ENCODE measurements at regions not wholly inside any gene's neighbourhood (a gene's known extent, or its start where the extent isn't known, plus 50 kb on each side); places are given as distances from the start of the nearest gene placed in this dataset.

DNA sequence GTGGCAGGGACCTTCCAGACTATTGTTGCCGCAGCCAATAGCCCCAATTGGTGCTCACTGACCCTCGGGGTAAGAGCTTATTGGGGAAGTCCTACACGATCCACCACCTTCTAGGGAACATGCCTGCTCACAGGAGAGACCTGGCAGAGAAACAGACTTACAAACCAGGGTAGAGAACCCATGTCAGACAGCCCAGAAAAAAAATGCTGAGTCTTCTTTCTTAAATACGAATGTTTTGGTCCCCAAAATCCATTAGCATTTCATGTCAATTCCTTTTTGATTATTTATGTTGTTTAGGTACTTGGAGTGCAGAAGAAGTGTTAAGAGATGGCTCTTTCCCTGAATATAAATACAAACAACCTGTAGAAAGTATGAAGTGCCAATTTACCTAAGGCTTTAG lies 84.9 kb upstream of the PDE10A start:
- Mint-ChIP-seq H3K27ac (no peak overlapping the region), H3K27me3 (ENCODE audit: low read depth) (no peaks in the 10 kb centered on the region), H3K36me3 (ENCODE audit: low read depth) (no peaks in the 10 kb centered on the region), H3K4me3 (ENCODE audit: low read depth) (no peak overlapping the region), H3K4me1 (ENCODE audit: low read depth) (peaks cover 12% of the 10 kb centered on the region), H3K9me3 (peaks cover 6% of the 10 kb centered on the region)
- intact Hi-C loops (cut with micrococcal nuclease): no loop called here
- no peak for DNase-seq (ENCODE audit: low spot score)

DNA sequence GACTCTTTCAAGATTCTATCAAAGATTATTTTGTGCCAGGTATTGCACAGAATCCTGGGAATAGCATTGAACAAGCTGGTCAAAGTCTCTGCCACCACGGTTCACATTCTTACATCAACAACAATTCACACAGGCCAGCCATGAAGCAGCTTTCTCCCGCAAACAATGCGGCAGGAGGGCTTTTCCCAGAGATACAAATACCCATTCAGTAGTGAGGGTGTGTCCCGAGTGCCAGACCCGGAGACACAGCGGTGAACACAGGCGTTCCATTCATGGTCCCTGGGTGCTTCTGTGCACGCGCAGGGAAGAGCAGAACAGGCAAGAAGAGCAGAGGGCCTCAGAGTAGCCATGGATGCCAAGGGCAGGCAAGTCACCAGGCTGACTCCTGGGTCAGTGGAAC lies 83.3 kb upstream of the PDE10A start:
- H3K36me3 Mint-ChIP-seq (ENCODE audit: low read depth): no peaks in the 10 kb centered on the region

DNA sequence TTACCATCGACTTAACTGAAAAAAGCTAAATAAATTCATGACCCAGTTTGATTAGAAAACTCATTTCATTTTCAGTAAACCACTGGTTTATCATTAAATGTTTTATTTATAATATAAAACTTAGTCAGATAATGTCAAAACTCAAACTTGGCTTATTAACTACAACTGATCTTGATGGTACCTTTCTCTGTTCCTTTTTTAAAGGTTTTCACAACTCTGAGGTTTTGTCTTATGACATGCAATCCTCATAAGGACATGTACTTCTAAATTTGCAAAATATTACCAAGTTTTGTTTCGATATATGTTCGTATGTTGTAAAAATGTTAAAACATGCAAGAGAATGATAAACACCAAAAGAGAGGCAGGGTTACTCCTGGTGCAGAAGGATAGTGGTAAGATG lies 82.5 kb upstream of the PDE10A start:
- Mint-ChIP-seq H3K9me3 (peaks cover 6% of the 10 kb centered on the region), H3K4me3 (ENCODE audit: low read depth) (no peak overlapping the region), H3K36me3 (ENCODE audit: low read depth) (no peaks in the 10 kb centered on the region), H3K27ac (no peak overlapping the region), H3K4me1 (ENCODE audit: low read depth) (peaks cover 12% of the 10 kb centered on the region), H3K27me3 (ENCODE audit: low read depth) (no peaks in the 10 kb centered on the region)
- intact Hi-C loops (cut with micrococcal nuclease): no loop called here
- DNase-seq (ENCODE audit: low spot score): no peak

More for the DNA sequence above, 83.3 kb upstream of the PDE10A start:
- Mint-ChIP-seq H3K4me1 (ENCODE audit: low read depth) (peaks cover 12% of the 10 kb centered on the region), H3K27me3 (ENCODE audit: low read depth) (no peaks in the 10 kb centered on the region), H3K4me3 (ENCODE audit: low read depth) (no peak overlapping the region), H3K27ac (no peak overlapping the region), H3K9me3 (peaks cover 6% of the 10 kb centered on the region)
- intact Hi-C loops (cut with micrococcal nuclease): no loop called here
- no peak for DNase-seq (ENCODE audit: low spot score)

DNA sequence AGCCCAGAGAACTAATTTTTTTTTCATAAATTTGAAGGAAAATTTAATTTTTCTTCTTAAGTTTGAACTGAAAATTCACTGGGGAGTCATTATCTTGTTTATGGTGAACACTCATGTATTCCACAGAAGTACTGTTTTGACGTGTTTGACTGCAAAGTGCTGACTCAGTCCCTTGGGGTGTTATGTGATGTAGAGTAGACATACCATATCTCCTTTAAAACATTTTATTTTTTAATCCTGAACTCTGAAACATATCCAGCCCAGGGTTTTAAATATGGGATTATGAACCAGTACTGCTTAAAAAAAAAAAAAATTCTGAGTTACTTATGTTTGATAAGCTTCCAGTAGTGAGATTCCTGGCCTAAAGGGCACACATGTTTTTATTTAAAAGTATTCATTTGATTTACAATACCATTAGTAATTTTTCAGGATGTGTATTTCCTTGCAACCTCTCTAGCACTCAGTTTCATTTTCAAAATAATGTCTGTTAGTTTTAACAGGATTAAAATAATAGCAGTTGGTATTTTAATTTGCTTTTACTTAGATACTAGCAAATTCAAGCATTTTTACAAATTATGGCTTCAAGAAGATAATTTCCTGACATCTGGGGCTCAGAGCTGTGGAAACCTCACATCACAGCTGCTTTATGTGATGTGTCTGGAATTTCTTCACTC lies 81.7 kb upstream of the PDE10A start:
- H3K4me1 Mint-ChIP-seq (ENCODE audit: low read depth): peaks cover 12% of the 10 kb centered on the region
- no peak overlapping the region for H3K4me3 Mint-ChIP-seq (ENCODE audit: low read depth)
- intact Hi-C loops (cut with micrococcal nuclease): no loop called here

DNA sequence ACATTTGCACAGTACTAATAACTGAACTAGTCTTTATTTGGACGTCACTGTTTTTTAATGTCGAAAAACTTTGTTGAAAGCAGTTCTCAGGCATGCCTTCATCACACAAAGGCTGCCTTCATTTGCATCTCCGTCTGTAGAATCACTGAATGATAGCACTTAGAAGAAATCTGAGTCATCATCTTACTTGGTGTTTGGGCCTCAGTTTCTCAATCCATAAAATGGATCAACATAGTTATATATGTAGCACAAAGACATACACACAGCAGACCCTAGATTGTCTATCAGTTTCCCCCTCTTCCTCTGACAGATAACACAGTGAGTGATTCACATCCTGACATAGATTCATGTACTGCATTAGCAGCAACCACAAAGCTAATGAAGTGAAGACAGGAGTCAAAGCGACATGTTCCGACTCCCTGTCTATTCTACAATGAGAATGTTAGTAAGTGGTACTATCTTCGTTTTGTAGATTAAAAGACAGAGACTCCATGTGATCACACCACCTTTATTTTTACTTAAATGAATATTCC lies 80.4 kb upstream of the PDE10A start:
- H3K4me1 Mint-ChIP-seq (ENCODE audit: low read depth): peaks cover 12% of the 10 kb centered on the region
- no peak for DNase-seq (ENCODE audit: low spot score)
- H3K9me3 Mint-ChIP-seq: no peaks in the 10 kb centered on the region
- intact Hi-C loops (cut with micrococcal nuclease): no loop called here
- H3K27ac Mint-ChIP-seq: peak overlapping the region; percentile 69
- H3K36me3 Mint-ChIP-seq (ENCODE audit: low read depth): no peaks in the 10 kb centered on the region
- no peaks in the 10 kb centered on the region for H3K27me3 Mint-ChIP-seq (ENCODE audit: low read depth)
- H3K4me3 Mint-ChIP-seq (ENCODE audit: low read depth): no peak overlapping the region

More for the DNA sequence above, 81.7 kb upstream of the PDE10A start:
- H3K9me3 Mint-ChIP-seq: peaks cover 6% of the 10 kb centered on the region
- DNase-seq (ENCODE audit: low spot score): no peak
- no peaks in the 10 kb centered on the region for H3K36me3 Mint-ChIP-seq (ENCODE audit: low read depth)
- H3K27me3 Mint-ChIP-seq (ENCODE audit: low read depth): no peaks in the 10 kb centered on the region
- no peak overlapping the region for H3K27ac Mint-ChIP-seq

DNA sequence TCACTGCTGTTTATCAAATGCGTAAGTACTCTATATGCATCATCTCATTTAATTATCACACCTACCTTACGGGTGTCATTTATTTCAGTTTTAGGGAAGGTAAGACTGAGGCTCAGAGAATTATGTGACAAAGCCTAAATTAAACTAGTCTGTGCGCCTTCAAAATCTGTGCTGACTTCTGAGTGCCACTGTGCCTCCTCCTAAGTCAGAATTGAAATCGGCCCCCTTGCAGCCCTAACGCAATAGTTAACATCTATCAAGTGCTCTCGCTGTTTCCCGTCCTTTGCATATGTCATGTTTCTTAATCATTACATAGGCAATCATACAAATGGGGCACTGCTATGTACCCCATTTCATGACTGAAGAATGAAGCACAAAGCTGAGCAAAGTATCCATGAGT lies 79.0 kb upstream of the PDE10A start:
- Mint-ChIP-seq H3K27ac (no peak overlapping the region), H3K9me3 (peaks cover 6% of the 10 kb centered on the region), H3K4me1 (ENCODE audit: low read depth) (peaks cover 12% of the 10 kb centered on the region), H3K27me3 (ENCODE audit: low read depth) (no peaks in the 10 kb centered on the region), H3K36me3 (ENCODE audit: low read depth) (no peaks in the 10 kb centered on the region), H3K4me3 (ENCODE audit: low read depth) (no peak overlapping the region)
- intact Hi-C loops (cut with micrococcal nuclease): no loop called here
- DNase-seq (ENCODE audit: low spot score): no peak

DNA sequence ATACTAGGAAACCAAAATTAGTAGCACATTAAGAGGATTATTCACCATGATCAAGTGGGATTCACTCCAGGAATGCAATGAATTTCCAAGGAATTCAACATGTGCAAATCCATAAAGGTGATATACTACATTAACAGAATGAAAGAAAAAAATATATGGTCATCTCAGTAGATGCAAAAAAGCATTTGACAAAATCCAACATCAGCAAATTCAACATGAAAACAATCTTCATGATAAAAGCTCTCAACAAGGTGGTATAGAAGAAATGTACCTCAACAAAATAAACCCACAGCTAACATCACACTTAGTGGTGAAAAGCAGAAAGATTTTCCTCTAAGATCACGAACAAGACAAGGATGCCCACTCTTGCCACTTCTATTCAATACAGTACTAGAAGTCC lies 74.4 kb upstream of the PDE10A start:
- no peaks in the 10 kb centered on the region for H3K36me3 Mint-ChIP-seq (ENCODE audit: low read depth)
- H3K27ac Mint-ChIP-seq: no peak overlapping the region
- no peak for DNase-seq (ENCODE audit: low spot score)
- H3K4me3 Mint-ChIP-seq (ENCODE audit: low read depth): no peak overlapping the region
- peaks cover 11% of the 10 kb centered on the region for H3K9me3 Mint-ChIP-seq
- no peaks in the 10 kb centered on the region for H3K4me1 Mint-ChIP-seq (ENCODE audit: low read depth)
- no peaks in the 10 kb centered on the region for H3K27me3 Mint-ChIP-seq (ENCODE audit: low read depth)
- intact Hi-C loops (cut with micrococcal nuclease): no loop called here

DNA sequence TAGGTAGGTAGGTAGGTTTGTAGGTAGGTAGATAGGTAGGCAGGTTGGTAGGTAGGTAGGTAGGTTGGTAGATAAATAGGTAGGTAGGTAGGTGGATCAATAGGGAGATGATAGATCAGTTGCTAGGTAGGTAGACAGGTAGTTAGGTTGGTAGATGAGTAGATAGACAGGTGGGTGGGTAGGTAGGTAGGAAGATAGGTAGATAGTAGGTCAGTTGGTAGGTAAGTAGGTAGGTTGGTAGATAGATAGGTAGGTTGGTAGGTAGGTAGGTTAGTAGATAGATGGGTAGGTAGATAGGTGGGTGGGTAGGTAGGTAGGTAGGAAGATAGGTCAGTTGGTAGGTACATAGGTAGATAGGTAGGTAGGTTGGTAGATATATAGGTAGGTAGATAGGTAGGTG lies 72.0 kb upstream of the PDE10A start:
- H3K4me1 Mint-ChIP-seq (ENCODE audit: low read depth): no peaks in the 10 kb centered on the region
- H3K36me3 Mint-ChIP-seq (ENCODE audit: low read depth): no peaks in the 10 kb centered on the region
- intact Hi-C loops (cut with micrococcal nuclease): no loop called here
- no peak for DNase-seq (ENCODE audit: low spot score)
- no peaks in the 10 kb centered on the region for H3K27me3 Mint-ChIP-seq (ENCODE audit: low read depth)
- no peak overlapping the region for H3K4me3 Mint-ChIP-seq (ENCODE audit: low read depth)
- H3K9me3 Mint-ChIP-seq: peaks cover 11% of the 10 kb centered on the region
- no peak overlapping the region for H3K27ac Mint-ChIP-seq

DNA sequence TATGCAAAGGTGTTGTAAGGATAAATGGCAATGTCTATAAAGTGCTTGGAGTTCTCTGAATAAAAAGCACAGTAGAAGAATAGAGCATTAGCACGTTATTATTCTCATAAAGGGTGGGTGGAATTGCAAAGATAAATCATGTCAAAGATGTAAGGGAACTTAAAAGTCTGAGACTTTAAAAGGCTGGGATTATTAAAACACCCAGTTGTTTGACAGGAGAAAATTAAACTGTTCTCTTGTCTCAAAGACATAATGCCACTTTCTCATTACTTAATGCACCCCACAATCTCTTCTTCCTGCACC lies 70.4 kb upstream of the PDE10A start:
- peaks cover 11% of the 10 kb centered on the region for H3K9me3 Mint-ChIP-seq
- H3K27me3 Mint-ChIP-seq (ENCODE audit: low read depth): no peaks in the 10 kb centered on the region
- DNase-seq (ENCODE audit: low spot score): no peak
- H3K36me3 Mint-ChIP-seq (ENCODE audit: low read depth): no peaks in the 10 kb centered on the region
- H3K4me3 Mint-ChIP-seq (ENCODE audit: low read depth): no peak overlapping the region
- H3K4me1 Mint-ChIP-seq (ENCODE audit: low read depth): no peaks in the 10 kb centered on the region
- intact Hi-C loops (cut with micrococcal nuclease): loop anchor here (5.0 kb wide), 1 partner anchor 44 kb away; no protein-coding TSS in a partner anchor
- no peak overlapping the region for H3K27ac Mint-ChIP-seq

DNA sequence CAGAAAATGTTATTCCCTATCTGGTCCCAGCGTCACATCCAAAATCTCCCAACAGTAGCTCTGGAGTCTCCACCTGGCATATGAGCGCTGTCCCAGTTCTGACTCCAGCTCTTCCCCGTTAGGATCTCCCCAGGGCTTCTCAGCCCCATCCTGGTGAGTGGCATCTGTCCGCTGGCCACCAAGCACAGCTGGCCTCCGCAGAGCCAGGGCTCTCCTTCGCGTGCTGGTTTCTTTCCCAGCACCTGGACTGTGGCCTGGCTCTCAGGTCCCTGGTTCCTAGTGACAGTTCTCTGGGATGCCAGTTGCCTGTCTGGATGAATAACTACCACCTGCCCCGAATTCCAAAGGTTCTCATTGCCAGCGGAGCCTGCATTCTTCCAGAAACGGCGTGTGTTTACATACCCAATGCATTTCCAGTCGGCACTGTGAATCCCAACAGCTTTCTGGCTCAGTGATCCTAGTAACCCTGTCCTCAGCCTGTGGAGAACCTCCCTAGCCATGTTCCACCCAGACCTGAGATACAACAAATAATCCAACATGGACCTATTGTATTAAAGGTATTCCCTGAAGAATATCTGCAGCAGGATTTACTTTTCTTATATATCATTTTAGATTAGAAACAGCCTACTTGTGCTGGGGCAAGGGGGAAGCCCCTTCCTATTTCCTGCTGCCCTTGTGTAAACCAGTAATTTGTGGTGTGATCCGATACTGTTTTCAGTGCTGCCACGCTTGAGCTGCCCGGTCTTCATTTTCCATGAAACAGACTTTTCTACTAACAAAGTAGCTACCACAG lies 69.9 kb upstream of the PDE10A start:
- no peak for DNase-seq (ENCODE audit: low spot score)
- intact Hi-C loops (cut with micrococcal nuclease): loop anchor here (5.0 kb wide), 1 partner anchor 44 kb away; no protein-coding TSS in a partner anchor
- no peaks in the 10 kb centered on the region for H3K36me3 Mint-ChIP-seq (ENCODE audit: low read depth)
- H3K27me3 Mint-ChIP-seq (ENCODE audit: low read depth): no peaks in the 10 kb centered on the region
- H3K4me1 Mint-ChIP-seq (ENCODE audit: low read depth): no peaks in the 10 kb centered on the region
- no peak overlapping the region for H3K4me3 Mint-ChIP-seq (ENCODE audit: low read depth)
- no peak overlapping the region for H3K27ac Mint-ChIP-seq
- H3K9me3 Mint-ChIP-seq: peaks cover 11% of the 10 kb centered on the region

DNA sequence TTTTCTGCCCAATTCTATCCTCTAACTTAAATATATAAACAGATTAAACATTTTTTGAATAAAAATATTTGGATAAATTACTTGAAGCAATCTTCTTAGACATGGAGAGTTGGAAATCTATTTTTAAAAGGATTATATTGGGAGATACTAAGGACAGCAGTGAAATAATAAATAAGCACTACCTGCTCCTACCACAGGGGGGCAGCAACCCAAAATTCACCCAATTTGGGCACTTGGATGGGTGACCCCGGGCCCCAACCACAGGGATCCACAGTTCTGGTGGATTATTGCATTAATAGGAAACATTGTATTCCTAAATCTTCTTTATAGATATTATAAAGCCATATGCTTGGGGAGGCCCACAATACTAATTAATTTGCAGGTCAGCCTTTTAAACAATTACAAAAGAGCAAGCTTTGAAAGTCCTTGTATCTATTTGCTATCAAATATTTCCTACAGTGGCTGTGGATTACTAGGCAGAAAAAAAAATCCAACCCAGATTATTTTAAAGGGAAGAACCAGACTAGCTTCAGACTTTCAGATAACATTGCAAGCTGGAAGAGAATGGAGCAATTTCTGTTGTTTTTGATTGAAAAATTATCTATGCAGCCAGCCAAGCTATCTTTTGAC lies 66.4 kb upstream of the PDE10A start:
- H3K27ac Mint-ChIP-seq: no peak overlapping the region
- DNase-seq (ENCODE audit: low spot score): no peak

DNA sequence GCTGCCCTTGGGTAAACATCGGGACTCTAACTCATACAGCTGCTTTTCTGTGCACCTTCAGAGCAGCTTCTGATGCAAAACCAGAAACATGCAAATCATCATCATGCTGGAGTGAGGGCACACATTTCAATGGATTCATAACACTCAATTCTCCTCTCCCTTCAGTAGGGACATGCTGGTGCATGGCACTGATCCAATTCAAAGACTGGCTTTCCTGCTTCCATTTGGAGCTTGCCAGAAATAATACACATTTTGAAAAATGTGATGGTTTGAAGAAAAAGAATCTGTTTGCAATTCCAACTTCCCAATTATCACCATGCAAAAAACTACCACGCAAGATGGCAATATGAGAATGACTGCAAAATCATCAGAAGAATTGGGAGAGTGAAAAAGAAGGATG lies 65.2 kb upstream of the PDE10A start:
- Mint-ChIP-seq H3K9me3 (no peaks in the 10 kb centered on the region), H3K36me3 (ENCODE audit: low read depth) (no peaks in the 10 kb centered on the region), H3K4me3 (ENCODE audit: low read depth) (no peak overlapping the region), H3K27ac (no peak overlapping the region), H3K27me3 (ENCODE audit: low read depth) (no peaks in the 10 kb centered on the region), H3K4me1 (ENCODE audit: low read depth) (no peaks in the 10 kb centered on the region)
- intact Hi-C loops (cut with micrococcal nuclease): loop anchor here (2.0 kb wide), 2 partner anchors 123 to 287 kb away; no protein-coding TSS in a partner anchor
- no peak for DNase-seq (ENCODE audit: low spot score)

More for the DNA sequence above, 66.4 kb upstream of the PDE10A start:
- intact Hi-C loops (cut with micrococcal nuclease): loop anchor here (2.0 kb wide), 2 partner anchors 121 to 289 kb away; no protein-coding TSS in a partner anchor
- Mint-ChIP-seq H3K36me3 (ENCODE audit: low read depth) (no peaks in the 10 kb centered on the region), H3K4me3 (ENCODE audit: low read depth) (no peak overlapping the region), H3K27me3 (ENCODE audit: low read depth) (no peaks in the 10 kb centered on the region), H3K9me3 (no peaks in the 10 kb centered on the region), H3K4me1 (ENCODE audit: low read depth) (no peaks in the 10 kb centered on the region)

DNA sequence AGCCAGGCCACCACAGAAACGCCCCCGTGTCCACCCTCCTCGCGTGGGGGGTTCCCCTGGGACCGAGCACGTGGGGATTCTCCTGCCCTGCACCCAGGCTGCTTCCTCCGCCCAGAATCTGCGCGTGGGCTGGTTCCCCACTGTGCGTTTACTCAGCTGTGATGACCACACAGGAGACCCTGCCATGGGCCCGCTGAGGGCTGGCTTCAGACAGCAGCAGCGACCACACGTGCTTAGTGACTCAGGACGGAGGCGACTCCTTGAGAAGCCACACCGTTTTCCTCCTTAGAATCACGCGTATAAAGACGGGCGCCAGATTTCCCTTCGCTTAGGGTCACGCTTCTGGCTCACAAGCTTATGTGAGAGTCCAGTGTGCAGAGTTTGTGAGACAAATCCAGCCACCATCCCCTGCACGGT lies 63.9 kb upstream of the PDE10A start:
- intact Hi-C loops (cut with micrococcal nuclease): no loop called here
- H3K4me3 Mint-ChIP-seq (ENCODE audit: low read depth): no peak overlapping the region
- H3K4me1 Mint-ChIP-seq (ENCODE audit: low read depth): no peaks in the 10 kb centered on the region
- H3K36me3 Mint-ChIP-seq (ENCODE audit: low read depth): no peaks in the 10 kb centered on the region
- DNase-seq (ENCODE audit: low spot score): no peak
- H3K9me3 Mint-ChIP-seq: no peaks in the 10 kb centered on the region
- no peaks in the 10 kb centered on the region for H3K27me3 Mint-ChIP-seq (ENCODE audit: low read depth)
- H3K27ac Mint-ChIP-seq: no peak overlapping the region

Measured in activated T-helper 2 cell treated with anti-CD3 and anti-CD28 coated beads, Interferon-gamma antibody, Interleukin-2, Interleukin-4, amounts not matched to agents 10 μg/mL and 5 μg/mL and 100 μg/mL, durations not matched to agents 14 hours and 24 hours and 36 hours (primary cell).